Coronary artery (tissue), 2 donors: ENCODE measurements at regions not wholly inside any gene's neighbourhood (a gene's known extent, or its start where the extent isn't known, plus 50 kb on each side); places are given as distances from the start of the nearest gene placed in this dataset.
"Not testable (repeated sequence)": the region's sequence is repeated elsewhere in the genome, so short reads cannot be mapped to it uniquely, and the experiment has no call there.

ENCODE experiments used
- DNase-seq: peaks from one replicate; pipeline ENCODE4 v3.0.0-alpha.2; 2017; ENCODE audit warnings: low spot score
- H3K27ac ChIP-seq, 2 donors: fragments of 200-600 bp; sonication (generic); one replicate each; pipeline ENCODE4 v1.5.1; 2016 to 2019
- H3K4me3 ChIP-seq: fragments of 200-600 bp; sonication (generic); 2 replicates; pipeline ENCODE4 v1.5.1; 2016; ENCODE audit warnings: mild to moderate bottlenecking, moderate library complexity
- CTCF ChIP-seq: fragments of 200-600 bp; sonication (generic); IDR thresholded peaks from one replicate; pipeline ENCODE4 v1.5.1; 2019; ENCODE audit warnings: antibody characterized with exemption

GRCh38 chr20:5696011-5696559, 54.1 kb upstream of the SHLD1 start:
- DNase-seq = no peak
- TF ChIP-seq CTCF = no peak
- no peak overlapping the region for H3K4me3 ChIP-seq
- H3K27ac ChIP-seq = no peak overlapping the region

GRCh38 chr20:5691918-5692618, 58.1 kb upstream of the SHLD1 start:
- DNase-seq = no peak
- H3K27ac ChIP-seq = no peak overlapping the region
- TF ChIP-seq CTCF = no peak

DNA sequence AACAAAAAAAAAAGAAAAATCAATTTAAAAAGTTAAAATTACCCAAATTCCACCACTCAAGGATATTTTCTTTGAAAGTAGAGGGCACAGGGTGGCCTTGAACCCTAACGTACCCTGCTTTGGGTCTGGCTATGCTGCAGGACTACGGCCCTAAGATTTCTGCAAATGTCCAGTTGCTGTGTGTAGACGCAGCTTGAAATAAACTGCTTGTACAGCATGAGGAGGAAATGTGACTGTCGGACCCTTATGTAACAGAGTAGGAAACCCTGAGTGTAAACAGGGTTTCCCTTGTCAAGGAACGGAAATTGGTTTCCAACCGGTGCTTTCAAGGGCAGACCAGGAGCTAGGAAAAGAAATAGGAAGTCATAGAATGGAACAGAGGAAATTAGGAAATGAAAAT, 60.7 kb upstream of the SHLD1 start:
- no peak overlapping the region for H3K4me3 ChIP-seq
- TF ChIP-seq CTCF = no peak
- H3K27ac ChIP-seq = no peak overlapping the region
- DNase-seq = no peak

More at GRCh38 chr20:5691918-5692618, 58.1 kb upstream of the SHLD1 start:
- H3K4me3 ChIP-seq = no peak overlapping the region

DNA sequence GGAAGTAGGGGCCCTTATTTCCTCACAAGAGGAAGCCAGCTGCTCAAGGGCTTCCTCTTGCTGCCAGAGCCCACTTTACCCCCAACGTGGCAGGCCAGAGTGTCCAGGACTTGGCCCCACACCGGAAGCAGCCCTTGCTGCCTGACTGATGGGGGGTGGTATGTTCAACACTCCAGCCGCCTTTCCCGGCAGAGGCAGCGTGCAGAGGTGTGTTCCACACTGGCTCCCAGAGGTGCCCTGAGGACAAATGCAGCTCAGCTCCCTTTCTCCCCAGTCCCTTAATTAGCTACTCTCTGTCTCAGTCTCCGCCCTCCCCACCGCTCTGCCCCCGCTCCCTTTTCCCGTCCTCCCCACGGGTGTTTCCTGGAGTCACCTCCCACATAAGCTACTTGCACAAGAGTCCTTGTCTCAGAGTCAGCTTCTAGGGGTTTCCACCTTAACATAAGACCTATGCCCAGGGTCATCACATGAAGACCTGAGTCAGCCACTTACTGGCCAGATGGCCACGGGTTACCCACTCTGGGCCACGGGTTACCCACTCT, 61.7 kb upstream of the SHLD1 start:
- peak overlapping the region in 1 of 2 donors; percentile 63 for H3K27ac ChIP-seq
- H3K4me3 ChIP-seq = no peak overlapping the region
- TF ChIP-seq CTCF = no peak
- DNase-seq = no peak

GRCh38 chr20:5687884-5688283, 62.3 kb upstream of the SHLD1 start:
- TF ChIP-seq CTCF = no peak
- Histone ChIP-seq H3K27ac (peak overlapping the region in 1 of 2 donors; percentile 63), H3K4me3 (no peak overlapping the region)
- DNase-seq = no peak

DNA sequence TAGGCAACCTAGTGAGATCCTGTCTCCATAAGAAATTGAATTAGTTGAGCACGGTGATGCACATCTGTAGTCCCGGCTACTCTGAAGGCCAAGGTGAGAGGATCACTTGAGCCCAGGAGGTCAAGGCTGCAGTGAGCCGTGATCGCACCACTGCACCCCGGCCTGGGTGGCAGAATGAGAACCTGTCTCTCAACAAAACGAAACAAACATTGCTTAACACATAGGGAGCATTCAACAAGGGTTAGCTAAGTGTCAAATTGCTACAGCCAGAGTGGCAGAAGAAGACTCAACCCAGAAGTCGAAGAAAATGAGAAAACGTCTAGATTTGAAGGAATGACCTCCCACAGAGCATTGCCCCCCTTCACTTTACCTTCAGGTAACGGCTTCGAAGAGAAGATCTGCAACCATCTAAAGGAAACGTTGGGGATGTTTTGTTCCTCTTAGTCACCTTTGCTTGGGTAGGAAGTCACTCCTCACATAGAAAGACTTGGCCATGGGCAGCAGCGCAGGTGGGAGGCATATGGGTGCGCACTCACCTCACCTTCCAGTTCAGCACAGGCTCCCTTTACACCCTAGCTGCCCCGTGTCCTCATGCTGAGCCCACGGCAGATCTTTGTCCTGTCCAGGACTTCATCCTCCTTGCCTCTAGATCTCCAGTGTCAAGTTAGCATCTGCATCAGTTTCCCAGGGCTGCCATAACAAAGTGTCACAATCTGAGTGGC, 63.7 kb upstream of the SHLD1 start:
- H3K4me3 ChIP-seq = no peak overlapping the region
- no peak for DNase-seq
- TF ChIP-seq CTCF = no peak
- H3K27ac ChIP-seq = no peak overlapping the region

- H3K4me3 ChIP-seq, DNase-seq, H3K27ac ChIP-seq: not testable (repeated sequence)
Measured at GRCh38 chr20:5682556-5682955, 67.6 kb upstream of the SHLD1 start.
